NOMO-1 treated with DMSO at 0.1 percent for 48 hours (cell line): ENCODE measurements at regions not wholly inside any gene's neighbourhood (a gene's known extent, or its start where the extent isn't known, plus 50 kb on each side); places are given as distances from the start of the nearest gene placed in this dataset.
"Not testable (repeated sequence)": the region's sequence is repeated elsewhere in the genome, so short reads cannot be mapped to it uniquely, and the experiment has no call there.

Experiments
- DNase-seq: peaks from one replicate; lab custom pipeline; 2025; ENCODE audit not compliant: unreplicated experiment; lab: John Stamatoyannopoulos, UW

DNA sequence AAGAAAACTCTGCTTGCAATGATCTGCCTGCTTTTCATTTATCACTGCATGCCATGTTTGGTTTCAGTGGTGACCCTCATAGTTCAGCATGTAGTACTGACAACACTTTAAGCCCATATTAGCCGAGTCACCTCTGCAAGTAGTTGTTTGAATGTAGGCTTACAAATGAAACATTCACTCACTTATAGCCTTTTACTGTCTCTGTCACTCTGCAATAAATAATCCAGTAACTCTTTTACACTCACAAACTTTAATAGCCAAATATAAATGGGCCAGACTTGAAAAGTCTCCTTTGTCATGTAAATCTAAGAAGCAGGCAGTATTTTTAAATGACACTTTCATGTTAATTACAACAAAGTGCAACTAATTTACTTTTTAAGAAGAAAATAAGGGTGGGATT lies 1460.0 kb upstream of the ADGRB3 start:
- no peak for DNase-seq

DNA sequence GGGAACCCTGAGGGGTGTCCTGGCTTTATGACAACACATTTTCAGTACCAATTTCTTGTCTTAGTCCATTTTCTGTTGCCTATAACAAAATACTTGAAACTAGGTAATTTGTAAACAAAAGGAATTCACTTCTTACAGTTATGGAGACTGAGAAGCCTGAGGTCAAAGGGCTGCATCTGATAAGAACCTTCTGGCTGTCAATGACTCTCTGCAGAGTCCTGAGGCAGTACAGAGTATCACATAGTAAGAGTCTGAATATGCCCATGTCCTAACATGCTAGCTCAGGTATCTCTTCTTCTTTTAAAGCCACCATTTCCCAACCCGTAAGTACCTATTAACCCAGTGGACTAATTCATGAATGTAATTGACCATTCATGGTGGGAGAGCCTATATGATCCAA lies 1458.6 kb upstream of the EYS start:
- DNase-seq = no peak

DNA sequence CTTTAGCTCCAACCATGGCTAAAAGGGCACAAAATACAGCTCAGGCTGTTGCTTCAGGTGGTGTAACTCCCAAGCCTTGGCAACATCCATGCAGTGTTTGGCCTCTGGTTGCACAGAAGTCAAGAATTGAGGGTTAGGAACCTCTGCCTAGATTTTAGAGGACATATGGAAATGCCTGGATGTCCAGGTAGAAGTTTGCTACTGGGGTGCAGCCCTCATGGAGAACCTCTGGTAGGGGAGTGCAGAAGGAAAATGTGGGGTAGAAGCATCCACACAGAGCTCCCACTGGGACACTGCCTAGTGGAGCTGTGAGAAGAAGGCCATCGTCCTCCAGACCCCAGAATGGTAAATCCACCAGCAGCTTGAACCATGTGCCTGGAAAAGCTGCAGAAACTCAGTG lies 1453.8 kb upstream of the EYS start:
- DNase-seq = no peak

DNA sequence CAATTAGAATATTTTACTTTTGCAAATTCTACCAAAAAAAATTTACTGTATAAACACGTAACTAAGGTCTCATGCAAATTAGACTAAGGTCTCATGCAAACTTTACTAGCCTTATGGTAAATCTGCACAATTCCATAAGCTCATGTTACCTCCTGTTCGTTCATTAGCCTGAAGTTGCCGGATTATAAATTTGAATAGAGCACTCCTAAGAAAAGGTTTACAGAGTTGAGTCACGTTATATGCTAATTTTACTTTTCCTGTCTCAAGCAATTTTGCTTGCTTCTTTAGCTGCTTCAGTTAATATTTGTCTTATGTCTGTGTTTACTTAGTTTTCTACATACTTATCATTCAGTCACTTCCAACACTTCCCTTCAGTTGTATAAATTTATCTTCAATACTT lies 1434.0 kb upstream of the EYS start:
- no peak for DNase-seq

DNA sequence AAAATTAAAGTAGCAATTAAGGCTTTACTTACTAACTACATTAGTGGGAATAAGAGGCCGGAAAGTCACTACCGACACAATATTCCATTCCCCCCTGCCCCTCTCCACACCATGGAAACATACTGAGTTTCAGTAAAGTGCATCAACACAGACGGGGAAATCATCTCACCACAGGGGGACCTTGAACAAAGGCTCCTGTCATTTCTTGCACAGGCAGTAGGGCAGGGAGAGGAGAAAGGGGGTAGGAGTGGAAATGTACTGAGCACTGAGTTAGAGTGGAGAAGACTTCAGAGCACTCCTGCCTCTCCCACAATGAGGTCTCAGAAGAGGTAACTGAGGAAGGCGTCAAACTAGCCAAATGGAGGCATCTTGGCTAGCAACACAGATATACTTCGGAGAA lies 1426.9 kb upstream of the EYS start:
- no peak for DNase-seq

DNA sequence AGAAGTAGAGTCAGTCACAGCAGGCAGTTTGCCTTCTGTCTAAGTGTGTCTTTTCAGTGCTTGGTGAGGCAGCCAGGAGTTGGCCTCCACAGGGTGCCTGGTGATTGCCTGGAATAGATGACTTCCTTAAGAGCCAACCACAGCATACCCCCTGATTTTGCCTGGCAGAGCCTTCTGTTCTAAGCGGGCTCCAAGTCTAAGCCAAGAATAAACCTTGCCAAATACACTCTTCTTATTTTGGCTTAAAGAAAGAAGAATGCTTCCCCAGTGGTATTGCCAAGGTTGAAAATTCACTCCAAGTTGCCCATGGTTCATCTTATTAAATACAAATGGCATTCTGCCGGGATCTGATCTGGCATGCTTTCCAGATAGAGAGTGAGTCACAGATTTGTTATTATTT lies 1424.8 kb upstream of the EYS start:
- no peak for DNase-seq

DNA sequence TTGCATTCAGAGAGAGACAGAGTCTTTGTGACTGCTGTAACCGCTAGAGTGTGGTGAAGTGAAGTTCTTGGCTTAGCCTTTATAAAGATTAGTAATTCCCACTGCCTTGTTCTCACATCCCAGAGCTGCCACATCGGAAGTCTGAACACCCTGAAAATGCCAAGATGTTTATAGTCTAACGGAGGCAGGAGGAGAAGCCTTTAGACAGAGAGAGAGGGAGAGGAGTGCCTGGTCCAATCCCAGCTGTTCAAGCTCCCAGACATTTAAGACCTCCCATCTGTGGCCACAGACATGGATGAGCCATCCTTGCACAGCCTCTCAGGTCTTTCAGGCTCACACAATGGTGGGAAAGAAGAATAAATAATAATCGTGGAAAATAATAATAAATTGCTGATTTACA lies 1422.8 kb upstream of the EYS start:
- no peak for DNase-seq

DNA sequence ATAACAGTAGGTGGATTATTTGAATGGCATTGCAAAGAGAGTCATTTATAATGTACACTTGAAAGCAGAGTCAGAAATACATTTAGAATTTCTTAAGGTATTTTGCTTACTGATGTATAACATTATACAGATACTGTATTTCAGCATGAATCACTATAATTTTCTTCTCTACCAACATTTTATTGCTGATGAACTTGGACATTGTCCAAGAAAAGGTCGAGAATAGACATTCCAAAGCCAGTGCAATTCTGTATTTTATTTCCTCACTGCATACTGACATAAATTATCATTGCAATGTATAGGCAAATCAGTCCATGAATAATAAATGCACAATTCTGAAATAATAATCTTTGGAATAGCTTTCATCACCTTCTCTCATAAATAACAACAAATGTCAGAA lies 1420.0 kb upstream of the EYS start:
- DNase-seq = no peak

DNA sequence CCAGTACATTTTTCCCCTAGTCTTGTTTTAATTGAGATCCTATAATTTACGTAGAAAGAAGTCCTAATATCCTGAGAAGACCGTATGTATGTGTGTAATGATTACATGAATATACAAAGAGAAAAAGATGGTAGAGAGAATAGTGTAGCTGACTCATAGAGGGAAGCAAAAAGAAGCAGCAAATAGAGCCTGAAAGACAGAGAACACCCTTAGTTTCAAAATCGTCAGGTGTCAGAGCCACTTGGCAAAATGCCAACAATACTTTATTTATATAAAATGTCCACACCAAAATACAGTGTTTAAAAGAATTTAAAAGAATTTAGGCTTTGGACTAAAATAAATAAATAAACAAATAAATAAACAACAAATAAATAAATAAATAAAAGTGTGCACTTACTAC lies 1414.1 kb upstream of the EYS start:
- no peak for DNase-seq

DNA sequence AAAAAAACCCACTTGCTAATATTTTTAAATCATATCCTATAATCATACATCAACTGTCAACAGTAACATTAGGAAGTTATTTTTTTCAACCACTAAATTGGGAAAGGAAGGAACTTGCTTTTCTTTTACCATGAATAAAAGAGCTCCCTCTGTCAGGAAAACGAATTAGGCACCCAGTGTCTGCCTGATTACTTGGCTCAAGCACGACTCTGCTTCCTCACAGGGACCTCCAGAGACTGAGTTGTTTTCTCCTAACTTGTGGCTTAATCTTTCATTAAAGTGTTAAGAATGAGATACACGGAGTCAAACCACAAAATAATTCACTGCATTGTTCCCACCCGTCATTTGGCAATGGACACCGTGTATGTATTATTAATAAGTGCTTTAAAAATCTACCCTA lies 1405.1 kb upstream of the EYS start:
- no peak for DNase-seq

DNA sequence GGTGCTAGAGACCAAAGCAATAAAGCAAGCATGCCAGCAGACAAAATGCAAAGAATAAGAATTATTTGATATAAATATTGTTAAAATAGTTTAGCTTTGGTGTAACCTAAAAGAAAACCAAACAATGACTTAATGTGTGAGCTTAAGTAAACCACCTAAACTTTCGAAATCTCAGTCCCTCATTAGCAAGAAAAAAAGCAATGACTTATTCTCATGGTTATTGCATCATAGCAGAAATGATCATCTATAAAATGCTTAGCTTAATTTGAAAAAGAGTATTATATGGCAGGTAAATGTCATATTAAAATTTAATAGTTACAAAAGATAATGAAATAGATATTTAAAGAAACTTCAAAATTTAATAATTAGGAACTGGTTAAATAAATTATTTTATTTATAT lies 1395.7 kb upstream of the EYS start:
- DNase-seq = no peak

DNA sequence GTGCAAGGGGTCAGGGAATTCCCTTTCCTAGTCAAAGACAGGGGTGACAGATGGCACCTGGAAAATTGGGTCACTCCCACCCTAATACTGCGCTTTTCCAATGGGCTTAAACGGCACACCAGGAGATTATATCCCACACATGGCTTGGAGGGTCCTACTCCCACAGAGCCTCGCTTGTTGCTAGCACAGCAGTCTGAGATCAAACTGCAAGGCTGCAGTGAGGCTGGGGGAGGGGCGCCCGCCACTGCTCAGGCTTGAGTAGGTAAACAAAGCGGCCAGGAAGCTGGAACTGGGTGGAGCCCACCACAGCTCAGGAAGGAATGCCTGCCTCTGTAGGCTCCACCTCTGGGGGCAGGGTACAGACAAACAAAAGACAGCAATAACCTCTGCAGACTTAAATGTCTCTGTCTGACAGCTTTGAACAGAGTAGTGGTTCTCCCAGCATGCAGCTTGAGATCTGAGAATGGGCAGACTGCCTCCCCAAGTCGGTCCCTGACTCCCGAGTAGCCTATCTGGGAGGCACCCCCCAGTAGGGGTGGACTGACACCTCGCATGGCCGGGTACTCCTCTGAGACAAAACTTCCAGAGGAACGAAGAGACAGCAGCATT lies 1388.7 kb upstream of the EYS start:
- not testable (repeated sequence) for DNase-seq

DNA sequence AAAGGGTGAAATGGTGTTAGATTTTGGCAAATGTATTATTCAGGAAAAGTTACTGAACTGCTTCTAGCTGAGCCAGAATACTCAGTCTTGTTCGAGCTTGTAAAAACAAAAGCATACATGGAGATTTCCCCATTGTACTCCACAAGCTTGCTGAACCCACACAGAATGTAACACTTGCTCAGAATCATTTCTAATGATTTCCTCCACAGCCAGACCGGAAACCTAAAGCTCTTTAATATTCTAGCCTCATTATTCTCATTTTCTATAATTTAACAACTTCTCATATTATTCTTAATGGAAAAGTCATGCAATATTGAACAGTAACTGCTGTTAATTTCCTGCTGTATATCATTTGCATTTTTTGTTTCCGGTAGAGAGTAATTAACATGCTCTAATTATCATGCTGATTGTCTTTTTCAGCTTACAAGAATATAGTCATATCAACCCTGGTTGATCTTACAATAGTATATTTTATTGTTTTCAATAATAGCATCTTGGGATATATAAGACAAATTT lies 1387.5 kb upstream of the EYS start:
- DNase-seq = no peak

DNA sequence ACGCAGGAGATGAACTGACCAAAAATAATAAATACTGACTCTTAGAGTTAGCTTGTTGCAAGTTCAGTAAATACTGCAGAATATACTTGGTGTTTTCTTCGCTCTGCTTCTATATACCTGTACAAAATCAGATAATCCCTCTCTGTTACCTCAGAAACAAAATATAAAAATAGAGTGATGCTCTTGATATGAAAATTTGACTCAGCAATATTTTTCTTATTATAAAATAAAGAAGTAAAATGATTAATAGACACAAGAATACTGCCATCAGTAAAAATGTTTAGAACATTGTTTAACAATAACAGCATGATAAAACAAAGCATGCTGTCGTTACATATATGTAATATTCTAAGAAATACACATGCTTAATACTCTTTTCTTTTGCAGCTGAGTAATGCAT lies 1366.9 kb upstream of the EYS start:
- no peak for DNase-seq

DNA sequence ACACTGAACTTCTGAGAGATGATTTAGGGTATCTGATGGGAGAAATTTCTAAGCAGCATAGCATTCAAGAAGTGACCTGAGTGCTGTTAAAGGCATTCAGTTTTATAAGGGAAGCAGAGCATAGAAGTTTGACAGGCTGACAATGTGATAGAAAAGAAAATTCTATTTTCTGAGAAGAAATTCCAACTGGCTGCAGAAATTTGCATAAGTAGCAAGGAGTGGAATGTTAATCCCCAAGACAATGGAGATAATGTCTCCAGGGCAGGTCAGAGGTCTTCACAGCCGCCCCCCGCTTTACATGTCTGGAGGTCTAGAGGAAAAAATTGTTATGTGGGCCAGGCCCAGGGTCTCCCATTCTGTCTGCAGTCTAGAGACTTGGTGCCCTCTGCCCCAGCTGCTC lies 1361.8 kb upstream of the EYS start:
- no peak for DNase-seq

DNA sequence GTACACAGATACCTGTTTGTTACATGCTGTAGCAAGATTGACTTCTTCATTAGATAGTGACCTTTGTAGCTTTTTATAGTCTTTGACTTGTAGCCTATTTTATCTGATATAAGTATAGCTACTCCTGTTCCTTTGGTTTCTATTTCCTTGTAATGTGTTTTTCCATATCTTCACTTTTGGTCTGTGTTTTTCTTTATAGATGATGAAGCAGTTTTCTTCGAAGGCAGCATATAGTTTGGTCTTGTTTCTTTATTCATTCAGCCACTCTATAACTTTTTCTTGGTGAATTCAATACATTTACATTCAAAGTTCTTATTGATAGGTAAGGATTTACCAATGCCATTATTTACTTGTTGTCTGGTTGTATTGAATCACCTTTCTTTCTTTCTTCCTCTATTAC lies 1357.3 kb upstream of the EYS start:
- no peak for DNase-seq

DNA sequence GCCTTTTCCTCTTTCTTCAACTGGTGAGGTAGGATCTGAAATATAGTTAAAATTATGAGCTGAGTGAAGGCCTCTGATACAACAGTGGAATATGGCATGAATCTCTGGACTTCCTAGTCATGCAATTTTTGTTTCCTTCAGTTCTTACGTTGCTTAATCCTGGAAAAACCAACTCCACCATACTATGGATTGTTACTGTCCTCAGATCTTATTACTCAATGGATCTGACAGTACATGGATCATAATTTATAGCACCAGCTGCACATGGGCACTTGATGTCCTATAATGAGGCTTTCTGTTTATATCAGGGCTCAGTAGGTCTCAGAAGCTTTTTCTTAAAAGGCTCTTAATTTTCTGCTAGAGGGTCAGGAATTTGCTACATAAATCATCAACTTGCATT lies 1341.0 kb upstream of the EYS start:
- no peak for DNase-seq

DNA sequence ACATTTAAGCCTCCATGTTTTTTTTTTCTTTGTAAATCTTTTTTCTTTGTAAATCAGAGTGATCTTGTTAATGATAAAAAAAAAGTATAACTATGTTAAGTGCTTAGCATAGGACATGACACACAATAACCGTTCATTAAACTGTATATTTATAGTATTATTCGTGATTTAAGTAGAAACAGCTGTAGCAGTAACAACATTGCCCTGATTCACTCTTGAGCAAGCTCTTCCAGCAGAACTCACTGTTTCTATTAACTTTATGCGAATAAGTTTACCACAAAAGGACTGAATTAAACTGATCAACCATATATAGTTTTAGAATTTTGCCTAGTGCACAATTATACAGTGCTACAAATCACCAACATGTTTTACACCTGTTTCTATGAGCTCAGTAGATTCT lies 1338.0 kb upstream of the EYS start:
- no peak for DNase-seq

DNA sequence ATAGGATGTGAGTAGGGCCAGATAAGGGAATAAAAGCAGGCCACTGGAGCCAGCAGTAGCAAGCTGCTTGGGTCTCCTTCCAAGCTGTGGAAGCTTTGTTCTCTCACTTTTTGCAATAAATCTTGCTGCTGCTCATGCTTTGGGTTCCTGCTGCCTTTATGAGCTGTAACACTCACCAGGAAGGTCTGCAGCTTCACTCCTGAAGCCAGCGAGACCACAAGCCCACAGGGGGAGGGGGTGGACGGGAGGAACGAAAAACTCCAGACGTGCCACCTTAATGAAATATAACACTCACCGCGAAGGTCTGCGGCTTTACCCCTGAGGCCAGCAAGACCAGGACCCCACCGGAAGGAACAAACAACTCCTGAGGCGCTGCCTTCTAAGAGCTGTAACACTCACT lies 1324.4 kb upstream of the EYS start:
- DNase-seq = no peak

DNA sequence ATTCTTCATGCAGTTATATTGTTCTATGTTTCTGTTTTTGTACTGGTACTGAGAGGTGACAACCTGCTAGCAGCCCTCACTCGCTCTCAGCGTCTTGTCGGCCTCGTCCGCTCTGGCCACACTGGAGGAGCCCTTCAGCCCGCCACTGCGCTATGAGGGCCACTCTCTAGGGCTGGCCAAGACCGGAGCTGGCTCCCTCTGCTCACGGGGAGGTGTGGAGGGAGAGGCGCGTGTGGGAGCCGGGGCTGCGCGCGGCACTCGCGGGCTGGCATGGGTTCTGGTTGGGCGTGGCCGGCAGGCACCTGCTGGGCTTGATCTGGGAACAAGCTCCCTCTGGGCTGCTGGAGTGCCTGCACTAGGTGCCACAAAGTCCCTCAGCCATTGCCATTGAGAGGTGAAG lies 1323.8 kb upstream of the EYS start:
- no peak for DNase-seq

DNA sequence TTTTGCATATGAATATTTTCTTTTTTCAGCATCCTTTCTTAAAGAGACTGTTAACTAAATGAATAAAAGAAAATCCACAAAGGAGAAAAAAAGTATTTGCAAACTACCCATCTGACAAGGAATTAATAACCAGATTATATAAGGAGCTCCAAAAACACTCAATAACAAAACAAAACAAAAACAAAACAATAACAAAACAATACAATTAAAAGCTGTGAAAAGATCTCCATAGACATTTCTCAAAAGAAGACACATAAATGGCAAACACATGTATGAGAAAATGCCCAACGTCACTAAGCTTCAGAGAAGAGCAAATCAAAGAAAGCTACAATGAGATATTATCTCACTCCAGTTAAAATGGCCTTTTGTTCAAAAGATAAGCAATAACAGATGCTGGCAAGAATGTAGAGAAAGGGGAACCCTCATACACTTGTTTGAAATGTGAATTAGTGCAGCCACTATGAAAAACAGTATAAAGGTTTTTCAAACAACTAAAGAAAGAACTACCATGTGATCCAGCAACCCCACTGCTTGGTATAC lies 1310.0 kb upstream of the EYS start:
- DNase-seq = no peak

DNA sequence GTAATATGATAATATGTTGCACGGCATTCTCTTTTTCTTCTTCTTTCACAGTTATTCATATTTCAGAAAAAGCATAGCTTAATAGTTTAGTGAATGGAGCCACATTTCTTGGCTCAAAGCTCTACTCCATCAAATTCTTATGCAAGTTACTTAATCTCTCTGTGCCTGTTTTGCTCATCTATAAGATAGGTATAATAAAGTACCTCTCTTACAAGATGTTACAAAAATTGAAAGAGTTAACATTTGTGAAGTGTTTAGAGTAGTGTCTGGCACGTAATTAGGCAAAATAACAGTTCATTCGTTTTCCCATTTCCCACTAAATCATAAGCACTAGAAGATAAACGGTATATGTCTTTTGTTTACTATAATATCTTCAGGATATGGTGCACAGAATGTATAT lies 1304.4 kb upstream of the EYS start:
- DNase-seq = no peak

DNA sequence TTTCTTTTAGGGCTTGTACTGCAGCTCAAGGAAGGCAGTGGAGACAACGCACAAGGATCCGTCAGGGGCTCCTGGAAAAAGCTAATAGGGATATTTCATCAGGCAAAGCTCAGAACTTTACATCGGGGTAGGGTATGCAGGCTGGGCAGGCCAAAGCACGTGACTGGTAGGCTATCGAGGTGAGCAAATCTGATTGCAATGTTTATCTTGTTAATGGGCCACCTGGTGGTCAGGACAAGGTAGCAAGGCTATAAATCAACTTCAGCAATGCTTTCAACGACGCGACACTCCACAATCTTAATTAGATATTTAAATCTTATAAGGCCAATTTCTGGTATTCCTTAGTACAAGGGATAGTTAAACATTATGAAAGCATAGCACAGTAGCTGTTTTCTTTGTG lies 1302.8 kb upstream of the EYS start:
- DNase-seq = no peak
